T-cell (primary cell): ENCODE measurements at regions not wholly inside any gene's neighbourhood (a gene's known extent, or its start where the extent isn't known, plus 50 kb on each side); places are given as distances from the start of the nearest gene placed in this dataset.

Source experiments
- ATAC-seq, 4 experiments: fragments of 200-7000 bp in 3 of 4; fragments of 150-1000 bp in 1 of 4; cut with Tn5 transposase; replicated peaks in 1 of 4; 1 replicate in 3 of 4; 2 replicates in 1 of 4; pipeline ENCODE4 v1.10.0; 2021; ENCODE audit warnings: moderate library complexity in 3 of 4, mild to moderate bottlenecking in 2 of 4, moderate number of reproducible peaks in 1 of 4
- CTCF ChIA-PET, 2 donors: fragments of 300-600 bp; sonication (Branson Sonifier 250); formaldehyde crosslinking; loops; one replicate each; lab custom pipeline; 2022; ENCODE audit warnings: antibody characterized with exemption in 2 of 2; lab: Charles Lee
- POLR2A ChIA-PET, 2 donors: fragments of 300-600 bp; sonication (Branson Sonifier 250); formaldehyde crosslinking; loops; one replicate each; lab custom pipeline; 2022; ENCODE audit warnings: antibody characterized with exemption in 2 of 2; lab: Charles Lee
- DNase-seq, 35 experiments: peaks; one replicate each; pipeline versions ENCODE4 v3.0.0 to v3.0.0-alpha.2; 2013 to 2023
- H3K27ac ChIP-seq: one replicate; pipeline ENCODE4 v1.5.1; 2013; ENCODE audit warnings: low read length
- H3K27me3 ChIP-seq, 2 experiments: replicated peaks in 1 of 2; 1 replicate in 1 of 2; 2 replicates in 1 of 2; pipeline versions ENCODE4 v1.6.1 to v1.7.0; 2013; ENCODE audit warnings: low read length in 1 of 2, mixed read lengths in 1 of 2; ENCODE audit not compliant: control insufficient read depth in 2 of 2, insufficient read depth in 2 of 2; ENCODE audit errors: extremely low read depth in 1 of 2
- H3K36me3 ChIP-seq, 2 donors: 1 replicate in 1 of 2; 2 replicates in 1 of 2; pipeline versions ENCODE4 v1.6.1 to v1.7.0; 2013; ENCODE audit warnings: low read length in 1 of 2; ENCODE audit not compliant: control insufficient read depth in 2 of 2, insufficient read depth in 1 of 2; ENCODE audit errors: extremely low read depth in 1 of 2
- H3K4me1 ChIP-seq, 2 experiments: 1 replicate in 1 of 2; 2 replicates in 1 of 2; pipeline versions ENCODE4 v1.6.1 to v1.7.0; 2013; ENCODE audit warnings: low read length in 2 of 2, mixed read lengths in 1 of 2; ENCODE audit not compliant: insufficient read depth in 2 of 2, control insufficient read depth in 1 of 2; ENCODE audit errors: extremely low read depth in 1 of 2
- H3K4me3 ChIP-seq, 2 donors: 1 replicate in 1 of 2; 2 replicates in 1 of 2; pipeline versions ENCODE4 v1.5.1 to v1.7.0; 2013; ENCODE audit warnings: mild to moderate bottlenecking in 2 of 2, low read length in 1 of 2, moderate library complexity in 1 of 2; ENCODE audit not compliant: control insufficient read depth in 1 of 2; ENCODE audit errors: extremely low read depth in 1 of 2
- H3K9me3 ChIP-seq: 2 replicates; pipeline ENCODE4 v1.7.0; 2013
- H3K27ac Mint-ChIP-seq, 2 donors: one replicate each; pipeline ENCODE4 v1.8.0; 2020 to 2021; ENCODE audit warnings: mild to moderate bottlenecking in 2 of 2, mixed read lengths in 2 of 2
- H3K27me3 Mint-ChIP-seq, 2 donors: one replicate each; pipeline ENCODE4 v1.8.0; 2021 to 2022; ENCODE audit warnings: mixed read lengths in 2 of 2
- H3K36me3 Mint-ChIP-seq: one replicate; pipeline ENCODE4 v1.8.0; 2021; ENCODE audit warnings: mixed read lengths
- H3K4me1 Mint-ChIP-seq, 3 donors: one replicate each; pipeline ENCODE4 v1.8.0; 2020 to 2022; ENCODE audit warnings: mixed read lengths in 3 of 3, mild to moderate bottlenecking in 1 of 3
- H3K4me3 Mint-ChIP-seq, 3 donors: one replicate each; pipeline ENCODE4 v1.8.0; 2020 to 2022; ENCODE audit warnings: mild to moderate bottlenecking in 3 of 3, mixed read lengths in 3 of 3, moderate library complexity in 3 of 3
- H3K9me3 Mint-ChIP-seq, 3 donors: one replicate each; pipeline ENCODE4 v1.8.0; 2020 to 2022; ENCODE audit warnings: mixed read lengths in 3 of 3
- WGBS: methylation state at CpG from one replicate; pipeline ENCODE4 v1.1.5; 2013; ENCODE audit warnings: missing lambda C conversion rate; ENCODE audit not compliant: insufficient coverage; 5-methylcytosine and 5-hydroxymethylcytosine counted together

DNA sequence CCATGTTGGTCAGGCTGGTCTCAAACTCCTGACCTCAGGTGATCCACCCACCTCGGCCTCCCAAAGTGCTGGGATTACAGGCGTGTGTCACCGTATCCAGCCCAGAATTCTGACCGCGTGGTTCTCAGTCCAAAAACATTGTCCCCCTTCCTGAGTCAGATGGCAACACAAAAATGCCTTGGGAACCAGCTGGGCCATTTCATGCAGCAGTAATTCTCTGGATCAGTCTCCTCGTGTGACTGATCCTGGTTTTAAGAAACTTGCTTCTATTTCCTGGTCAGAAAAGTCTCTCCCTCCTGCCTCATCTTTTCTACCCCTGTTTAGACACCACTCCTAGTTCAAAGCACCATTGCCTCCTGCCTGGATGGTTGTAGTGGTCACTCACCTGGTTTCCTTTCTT lies 60.9 kb upstream of the USP29 start:
- Mint-ChIP-seq H3K27me3 (peaks cover 0 to 3% of the 10 kb centered on the region in 2 donors), H3K4me1 (no peaks in the 10 kb centered on the region), H3K27ac (no peak overlapping the region), H3K4me3 (no peak overlapping the region), H3K9me3 (peaks cover 33 to 55% (median 42%) of the 10 kb centered on the region in 3 donors), H3K36me3 (no peaks in the 10 kb centered on the region)
- Histone ChIP-seq H3K27me3 (no peaks in the 10 kb centered on the region), H3K4me1 (no peaks in the 10 kb centered on the region), H3K27ac (no peak overlapping the region), H3K4me3 (no peak overlapping the region), H3K9me3 (no peaks in the 10 kb centered on the region), H3K36me3 (no peaks in the 10 kb centered on the region)
- DNase-seq, result no peak
- CTCF ChIA-PET, result no interaction called here
- POLR2A ChIA-PET, result no interaction called here
- ATAC-seq, result no peak
- WGBS, result 86% methylated on average over 5 of the region's 6 CpGs

DNA sequence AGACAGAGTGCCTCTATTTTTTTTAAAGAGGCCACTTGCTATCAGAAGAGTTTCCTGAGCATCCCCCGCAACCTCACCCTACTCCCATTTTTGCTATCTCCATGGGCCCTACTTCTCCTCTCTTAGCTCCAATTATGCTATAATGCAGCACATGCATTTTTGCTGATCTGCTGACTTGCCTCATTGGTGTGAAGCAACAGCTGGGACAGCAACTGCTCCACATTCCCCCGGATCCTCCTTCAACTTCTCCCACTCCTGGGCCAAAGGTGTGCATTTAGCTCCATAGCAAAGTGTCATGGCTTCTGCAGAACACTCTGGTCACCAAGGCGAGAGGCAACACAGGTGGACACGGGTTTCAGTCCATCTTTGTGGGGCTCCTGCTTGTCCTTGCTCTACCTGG lies 56.7 kb upstream of the USP29 start:
- H3K36me3 ChIP-seq, result no peaks in the 10 kb centered on the region
- H3K4me3 ChIP-seq, result no peak overlapping the region
- 77% methylated on average over 4 of the region's 4 CpGs for WGBS
- H3K4me1 Mint-ChIP-seq, result no peaks in the 10 kb centered on the region
- H3K9me3 Mint-ChIP-seq, result peaks cover 28 to 45% (median 45%) of the 10 kb centered on the region in 3 donors
- no peak for ATAC-seq
- ChIA-PET CTCF (no interaction called here), POLR2A (no interaction called here)
- no peaks in the 10 kb centered on the region for H3K36me3 Mint-ChIP-seq
- H3K9me3 ChIP-seq, result no peaks in the 10 kb centered on the region
- H3K27ac Mint-ChIP-seq, result no peak overlapping the region
- H3K27ac ChIP-seq, result no peak overlapping the region
- H3K4me3 Mint-ChIP-seq, result no peak overlapping the region
- no peaks in the 10 kb centered on the region for H3K27me3 ChIP-seq
- H3K27me3 Mint-ChIP-seq, result peaks cover 0 to 3% of the 10 kb centered on the region in 2 donors
- H3K4me1 ChIP-seq, result no peaks in the 10 kb centered on the region
- DNase-seq, result no peak

DNA sequence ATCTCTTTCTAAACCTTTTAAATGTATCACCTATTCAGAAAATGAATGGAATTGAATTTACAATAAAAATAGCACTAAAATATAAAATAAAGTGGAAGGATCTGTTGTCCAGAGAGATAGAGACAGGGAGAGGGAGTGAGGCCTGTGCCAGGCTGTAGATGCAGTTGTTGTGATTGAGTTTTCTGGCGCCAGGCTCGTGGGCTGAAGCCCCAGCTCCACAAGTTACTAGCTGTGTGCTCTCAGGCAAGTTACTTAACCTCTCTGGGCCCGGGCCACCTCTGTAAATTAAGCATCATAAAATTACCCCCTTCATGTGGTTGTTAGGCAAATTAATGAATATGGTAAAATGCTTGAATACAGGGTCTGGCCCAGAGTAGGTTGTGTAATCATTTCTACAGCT lies 52.3 kb upstream of the USP29 start:
- Histone ChIP-seq H3K9me3 (no peaks in the 10 kb centered on the region), H3K4me1 (no peaks in the 10 kb centered on the region), H3K27me3 (no peaks in the 10 kb centered on the region), H3K4me3 (no peak overlapping the region), H3K27ac (no peak overlapping the region), H3K36me3 (no peaks in the 10 kb centered on the region)
- DNase-seq, result no peak
- Mint-ChIP-seq H3K27ac (no peak overlapping the region), H3K4me3 (no peak overlapping the region), H3K36me3 (no peaks in the 10 kb centered on the region), H3K9me3 (peaks cover 13 to 43% (median 39%) of the 10 kb centered on the region in 3 donors), H3K27me3 (no peaks in the 10 kb centered on the region), H3K4me1 (no peaks in the 10 kb centered on the region)
- ChIA-PET POLR2A (no interaction called here), CTCF (no interaction called here)
- no CpG with 5 or more reads among the region's 3 CpGs for WGBS
- ATAC-seq, result no peak

DNA sequence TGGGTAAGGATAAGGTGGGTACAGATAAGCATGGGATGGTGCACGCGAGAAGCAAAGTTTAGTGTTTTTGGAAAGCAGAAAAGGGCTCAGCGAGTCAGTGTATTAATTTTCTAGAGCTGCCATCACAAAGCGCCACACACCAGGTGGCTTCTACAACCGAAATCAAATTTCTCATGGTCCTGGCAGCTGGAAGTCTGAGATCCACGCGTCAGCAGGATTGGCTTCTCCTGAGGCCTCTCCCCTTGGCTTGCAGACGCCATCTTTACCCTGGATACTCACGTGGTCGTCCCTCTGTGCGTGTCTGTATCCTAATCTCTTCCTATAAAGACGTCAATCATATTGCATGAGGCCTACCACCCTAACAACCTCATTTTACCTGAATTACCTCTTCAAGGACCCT lies 51.5 kb upstream of the USP29 start:
- Histone ChIP-seq H3K4me1 (no peaks in the 10 kb centered on the region), H3K4me3 (no peak overlapping the region), H3K27ac (no peak overlapping the region), H3K9me3 (no peaks in the 10 kb centered on the region), H3K27me3 (no peaks in the 10 kb centered on the region), H3K36me3 (no peaks in the 10 kb centered on the region)
- no peaks in the 10 kb centered on the region for H3K4me1 Mint-ChIP-seq
- H3K36me3 Mint-ChIP-seq, result no peaks in the 10 kb centered on the region
- POLR2A ChIA-PET, result no interaction called here
- H3K4me3 Mint-ChIP-seq, result no peak overlapping the region
- H3K9me3 Mint-ChIP-seq, result peaks cover 15 to 45% (median 36%) of the 10 kb centered on the region in 3 donors
- DNase-seq, result no peak
- no peak overlapping the region for H3K27ac Mint-ChIP-seq
- ATAC-seq, result no peak
- 83% methylated on average over 8 of the region's 12 CpGs for WGBS
- CTCF ChIA-PET, result no interaction called here
- no peaks in the 10 kb centered on the region for H3K27me3 Mint-ChIP-seq

DNA sequence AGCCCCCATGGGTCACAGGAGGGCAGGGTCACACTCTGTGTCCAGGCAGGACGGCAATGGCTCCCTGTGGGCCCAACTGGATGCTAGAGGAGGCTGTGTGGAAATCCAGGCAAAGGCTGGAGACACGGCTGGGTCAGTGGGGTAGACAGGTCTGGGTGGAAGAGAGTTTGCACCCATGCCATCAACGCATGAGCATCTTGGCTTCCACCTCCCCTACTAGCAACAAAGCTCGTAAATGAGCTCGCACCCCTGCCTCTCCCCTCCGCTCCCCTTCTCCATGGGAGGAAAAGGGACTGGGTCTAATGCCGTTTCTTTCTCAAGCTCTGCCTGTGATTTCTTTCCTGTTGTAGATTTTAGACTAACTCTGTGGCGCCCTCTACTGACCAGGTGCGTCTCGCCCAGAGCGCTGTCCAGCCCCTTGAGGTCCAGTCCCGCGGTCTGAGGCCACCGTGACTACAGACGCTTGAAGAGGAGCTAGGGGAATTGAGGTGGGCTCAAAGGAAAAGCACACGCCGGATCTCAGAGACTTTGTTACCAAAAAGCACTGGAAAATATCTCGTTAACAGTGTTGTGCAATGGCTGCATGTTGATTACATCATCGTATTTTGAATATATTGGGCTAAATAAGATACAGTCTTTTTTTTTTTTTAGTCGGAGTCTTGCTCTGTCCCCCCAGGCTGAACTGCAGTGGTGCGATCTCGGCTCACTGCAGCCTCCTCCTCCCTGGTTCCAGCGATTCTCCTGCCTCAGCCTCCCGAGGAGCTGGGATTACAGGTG lies 50.7 kb upstream of the USP29 start:
- no peaks in the 10 kb centered on the region for H3K9me3 ChIP-seq
- CTCF ChIA-PET, result no interaction called here

More for the DNA sequence above, 50.7 kb upstream of the USP29 start:
- ATAC-seq, result no peak
- H3K36me3 Mint-ChIP-seq, result no peaks in the 10 kb centered on the region
- H3K4me1 ChIP-seq, result no peaks in the 10 kb centered on the region
- no peak overlapping the region for H3K4me3 ChIP-seq
- no peak overlapping the region for H3K27ac ChIP-seq
- no peak overlapping the region for H3K4me3 Mint-ChIP-seq
- peaks cover 11 to 39% (median 30%) of the 10 kb centered on the region in 3 donors for H3K9me3 Mint-ChIP-seq
- no peaks in the 10 kb centered on the region for H3K36me3 ChIP-seq
- no peaks in the 10 kb centered on the region for H3K27me3 ChIP-seq
- DNase-seq, result no peak
- no peak overlapping the region for H3K27ac Mint-ChIP-seq
- no peaks in the 10 kb centered on the region for H3K27me3 Mint-ChIP-seq
- 39% methylated on average over 13 of the region's 24 CpGs for WGBS
- H3K4me1 Mint-ChIP-seq, result no peaks in the 10 kb centered on the region
- POLR2A ChIA-PET, result no interaction called here
